WTC11 (cell line): ENCODE measurements at regions not wholly inside any gene's neighbourhood (a gene's known extent, or its start where the extent isn't known, plus 50 kb on each side); places are given as distances from the start of the nearest gene placed in this dataset.

Source experiments
- ATF1 ChIP-seq: sonication (generic); formaldehyde crosslinking; IDR thresholded peaks from 2 replicates; pipeline ENCODE4 v1.8.1; 2023; ENCODE audit warnings: mild to moderate bottlenecking, moderate library complexity, missing genetic modification reagents
- FOXP1 ChIP-seq: sonication (generic); formaldehyde crosslinking; IDR thresholded peaks from 2 replicates; pipeline ENCODE4 v1.8.0; 2022; ENCODE audit warnings: missing genetic modification reagents, mild to moderate bottlenecking, moderate library complexity, borderline replicate concordance
- NFYB ChIP-seq: sonication (generic); formaldehyde crosslinking; conservative IDR thresholded peaks from 2 replicates; pipeline ENCODE4 v1.8.0; 2022; ENCODE audit warnings: low read depth, missing genetic modification reagents
- TEAD4 ChIP-seq: sonication (generic); formaldehyde crosslinking; IDR thresholded peaks from 2 replicates; pipeline ENCODE4 v1.8.0; 2022; ENCODE audit warnings: mild to moderate bottlenecking, missing genetic modification reagents
- ZNF423 ChIP-seq: fragments of 250-450 bp; sonication (Bioruptor Pico); IDR thresholded peaks from 2 replicates; pipeline ENCODE4 v2.1.2; 2022; ENCODE audit warnings: mild to moderate bottlenecking, moderate library complexity
- TF ChIP-seq, protein P1 (sequence below): fragments of 200-600 bp; IDR thresholded peaks from 2 replicates; pipeline ENCODE4 v1.8.0; 2022; ENCODE audit warnings: antibody characterized with exemption
- TF ChIP-seq, protein P2 (sequence below): sonication (generic); formaldehyde crosslinking; conservative IDR thresholded peaks from 2 replicates; pipeline ENCODE4 v1.8.1; 2022; ENCODE audit warnings: mild to moderate bottlenecking, missing genetic modification reagents
- TF ChIP-seq, protein P3 (sequence below): sonication (generic); formaldehyde crosslinking; IDR thresholded peaks from 2 replicates; pipeline ENCODE4 v1.8.1; 2023; ENCODE audit warnings: mild to moderate bottlenecking, missing genetic modification reagents, borderline replicate concordance
- TF ChIP-seq, protein P4 (sequence below): fragments of 250-450 bp; sonication (Bioruptor Pico); IDR thresholded peaks from 2 replicates; pipeline ENCODE4 v1.9.0; 2021; ENCODE audit warnings: moderate library complexity, mild to moderate bottlenecking, inconsistent platforms, borderline replicate concordance
- TF ChIP-seq, protein P5 (sequence below): sonication (generic); formaldehyde crosslinking; IDR thresholded peaks from 2 replicates; pipeline ENCODE4 v1.8.1; 2023; ENCODE audit warnings: mild to moderate bottlenecking, missing genetic modification reagents, moderate library complexity

DNA sequence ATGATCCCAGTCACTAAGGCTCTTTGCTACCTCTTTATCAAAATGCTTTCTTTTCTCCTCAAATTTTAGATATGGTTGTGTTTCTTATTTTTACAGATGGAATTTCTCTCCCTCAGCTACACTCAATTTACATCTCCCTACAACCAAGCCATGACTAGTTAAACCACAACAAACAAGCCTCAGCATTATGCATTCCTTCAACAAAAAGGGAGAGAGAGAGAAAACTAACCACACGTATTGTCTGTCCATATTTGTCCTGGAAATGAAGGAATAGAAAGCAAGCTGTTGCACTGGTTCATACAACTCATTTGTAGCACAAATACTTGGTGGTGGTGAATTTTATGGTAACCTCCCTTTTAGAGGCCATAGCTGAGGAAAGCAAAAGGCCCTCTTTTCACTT is 286.4 kb downstream of the AHR start:
- TF ChIP-seq, protein P1, sequence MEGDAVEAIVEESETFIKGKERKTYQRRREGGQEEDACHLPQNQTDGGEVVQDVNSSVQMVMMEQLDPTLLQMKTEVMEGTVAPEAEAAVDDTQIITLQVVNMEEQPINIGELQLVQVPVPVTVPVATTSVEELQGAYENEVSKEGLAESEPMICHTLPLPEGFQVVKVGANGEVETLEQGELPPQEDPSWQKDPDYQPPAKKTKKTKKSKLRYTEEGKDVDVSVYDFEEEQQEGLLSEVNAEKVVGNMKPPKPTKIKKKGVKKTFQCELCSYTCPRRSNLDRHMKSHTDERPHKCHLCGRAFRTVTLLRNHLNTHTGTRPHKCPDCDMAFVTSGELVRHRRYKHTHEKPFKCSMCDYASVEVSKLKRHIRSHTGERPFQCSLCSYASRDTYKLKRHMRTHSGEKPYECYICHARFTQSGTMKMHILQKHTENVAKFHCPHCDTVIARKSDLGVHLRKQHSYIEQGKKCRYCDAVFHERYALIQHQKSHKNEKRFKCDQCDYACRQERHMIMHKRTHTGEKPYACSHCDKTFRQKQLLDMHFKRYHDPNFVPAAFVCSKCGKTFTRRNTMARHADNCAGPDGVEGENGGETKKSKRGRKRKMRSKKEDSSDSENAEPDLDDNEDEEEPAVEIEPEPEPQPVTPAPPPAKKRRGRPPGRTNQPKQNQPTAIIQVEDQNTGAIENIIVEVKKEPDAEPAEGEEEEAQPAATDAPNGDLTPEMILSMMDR = no peak
- TF ChIP-seq, protein P2, sequence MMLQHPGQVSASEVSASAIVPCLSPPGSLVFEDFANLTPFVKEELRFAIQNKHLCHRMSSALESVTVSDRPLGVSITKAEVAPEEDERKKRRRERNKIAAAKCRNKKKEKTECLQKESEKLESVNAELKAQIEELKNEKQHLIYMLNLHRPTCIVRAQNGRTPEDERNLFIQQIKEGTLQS (CRISPR knock-in tag) = no peak
- TF ChIP-seq NFYB (no peak), ZNF423 (CRISPR knock-in tag) (no peak), TEAD4 (CRISPR knock-in tag) (no peak), FOXP1 (CRISPR knock-in tag) (no peak), ATF1 (CRISPR knock-in tag) (no peak)
- TF ChIP-seq, protein P3, sequence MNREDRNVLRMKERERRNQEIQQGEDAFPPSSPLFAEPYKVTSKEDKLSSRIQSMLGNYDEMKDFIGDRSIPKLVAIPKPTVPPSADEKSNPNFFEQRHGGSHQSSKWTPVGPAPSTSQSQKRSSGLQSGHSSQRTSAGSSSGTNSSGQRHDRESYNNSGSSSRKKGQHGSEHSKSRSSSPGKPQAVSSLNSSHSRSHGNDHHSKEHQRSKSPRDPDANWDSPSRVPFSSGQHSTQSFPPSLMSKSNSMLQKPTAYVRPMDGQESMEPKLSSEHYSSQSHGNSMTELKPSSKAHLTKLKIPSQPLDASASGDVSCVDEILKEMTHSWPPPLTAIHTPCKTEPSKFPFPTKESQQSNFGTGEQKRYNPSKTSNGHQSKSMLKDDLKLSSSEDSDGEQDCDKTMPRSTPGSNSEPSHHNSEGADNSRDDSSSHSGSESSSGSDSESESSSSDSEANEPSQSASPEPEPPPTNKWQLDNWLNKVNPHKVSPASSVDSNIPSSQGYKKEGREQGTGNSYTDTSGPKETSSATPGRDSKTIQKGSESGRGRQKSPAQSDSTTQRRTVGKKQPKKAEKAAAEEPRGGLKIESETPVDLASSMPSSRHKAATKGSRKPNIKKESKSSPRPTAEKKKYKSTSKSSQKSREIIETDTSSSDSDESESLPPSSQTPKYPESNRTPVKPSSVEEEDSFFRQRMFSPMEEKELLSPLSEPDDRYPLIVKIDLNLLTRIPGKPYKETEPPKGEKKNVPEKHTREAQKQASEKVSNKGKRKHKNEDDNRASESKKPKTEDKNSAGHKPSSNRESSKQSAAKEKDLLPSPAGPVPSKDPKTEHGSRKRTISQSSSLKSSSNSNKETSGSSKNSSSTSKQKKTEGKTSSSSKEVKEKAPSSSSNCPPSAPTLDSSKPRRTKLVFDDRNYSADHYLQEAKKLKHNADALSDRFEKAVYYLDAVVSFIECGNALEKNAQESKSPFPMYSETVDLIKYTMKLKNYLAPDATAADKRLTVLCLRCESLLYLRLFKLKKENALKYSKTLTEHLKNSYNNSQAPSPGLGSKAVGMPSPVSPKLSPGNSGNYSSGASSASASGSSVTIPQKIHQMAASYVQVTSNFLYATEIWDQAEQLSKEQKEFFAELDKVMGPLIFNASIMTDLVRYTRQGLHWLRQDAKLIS (CRISPR knock-in tag) = no peak
- TF ChIP-seq, protein P4, sequence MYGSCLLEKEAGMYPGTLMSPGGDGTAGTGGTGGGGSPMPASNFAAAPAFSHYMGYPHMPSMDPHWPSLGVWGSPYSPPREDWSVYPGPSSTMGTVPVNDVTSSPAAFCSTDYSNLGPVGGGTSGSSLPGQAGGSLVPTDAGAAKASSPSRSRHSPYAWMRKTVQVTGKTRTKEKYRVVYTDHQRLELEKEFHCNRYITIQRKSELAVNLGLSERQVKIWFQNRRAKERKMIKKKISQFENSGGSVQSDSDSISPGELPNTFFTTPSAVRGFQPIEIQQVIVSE (CRISPR knock-in tag) = no peak
- TF ChIP-seq, protein P5, sequence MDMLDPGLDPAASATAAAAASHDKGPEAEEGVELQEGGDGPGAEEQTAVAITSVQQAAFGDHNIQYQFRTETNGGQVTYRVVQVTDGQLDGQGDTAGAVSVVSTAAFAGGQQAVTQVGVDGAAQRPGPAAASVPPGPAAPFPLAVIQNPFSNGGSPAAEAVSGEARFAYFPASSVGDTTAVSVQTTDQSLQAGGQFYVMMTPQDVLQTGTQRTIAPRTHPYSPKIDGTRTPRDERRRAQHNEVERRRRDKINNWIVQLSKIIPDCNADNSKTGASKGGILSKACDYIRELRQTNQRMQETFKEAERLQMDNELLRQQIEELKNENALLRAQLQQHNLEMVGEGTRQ (CRISPR knock-in tag) = no peak
